HG03442 (cell line): ENCODE measurements at regions not wholly inside any gene's neighbourhood (a gene's known extent, or its start where the extent isn't known, plus 50 kb on each side); places are given as distances from the start of the nearest gene placed in this dataset.
"Not testable (repeated sequence)": the region's sequence is repeated elsewhere in the genome, so short reads cannot be mapped to it uniquely, and the experiment has no call there.

Source experiments
- ATAC-seq: cut with Tn5 transposase; IDR thresholded peaks from one replicate; pipeline ENCODE4 v1.9.1; 2021; ENCODE audit warnings: mild to moderate bottlenecking, moderate library complexity; ENCODE audit not compliant: unreplicated experiment

GRCh38 chr21:27571706-27572105 lies 604.8 kb upstream of the ADAMTS5 start:
- ATAC-seq: no peak

GRCh38 chr21:27570306-27570868 lies 603.5 kb upstream of the ADAMTS5 start:
- ATAC-seq: no peak

GRCh38 chr21:27569831-27570230 lies 602.9 kb upstream of the ADAMTS5 start:
- no peak for ATAC-seq

- ATAC-seq: no peak
Observed at GRCh38 chr21:27569091-27569490, 602.2 kb upstream of the ADAMTS5 start.

GRCh38 chr21:27567381-27567780 lies 600.5 kb upstream of the ADAMTS5 start:
- no peak for ATAC-seq

- ATAC-seq: no peak
Observed at GRCh38 chr21:27566521-27566920, 599.6 kb upstream of the ADAMTS5 start.

- ATAC-seq: no peak
Observed at GRCh38 chr21:27565364-27565763, 598.5 kb upstream of the ADAMTS5 start.

GRCh38 chr21:27564684-27565301 lies 597.9 kb upstream of the ADAMTS5 start:
- ATAC-seq: no peak

- no peak for ATAC-seq
Observed at GRCh38 chr21:27562303-27562702, 595.4 kb upstream of the ADAMTS5 start.

- ATAC-seq: no peak
Observed at GRCh38 chr21:27561116-27561515, 594.2 kb upstream of the ADAMTS5 start.

- ATAC-seq: no peak
Observed at GRCh38 chr21:27557356-27557755, 590.5 kb upstream of the ADAMTS5 start.

GRCh38 chr21:27555996-27556395 lies 589.1 kb upstream of the ADAMTS5 start:
- ATAC-seq: no peak

- ATAC-seq: no peak
Observed at GRCh38 chr21:27550287-27550686, 583.4 kb upstream of the ADAMTS5 start.

- no peak for ATAC-seq
Observed at GRCh38 chr21:27548486-27548885, 581.6 kb upstream of the ADAMTS5 start.

- no peak for ATAC-seq
Observed at GRCh38 chr21:27545754-27546349, 579.0 kb upstream of the ADAMTS5 start.

- not testable (repeated sequence) for ATAC-seq
Observed at GRCh38 chr21:27542126-27542525, 575.2 kb upstream of the ADAMTS5 start.

GRCh38 chr21:27536319-27536718 lies 569.4 kb upstream of the ADAMTS5 start:
- no peak for ATAC-seq

- ATAC-seq: no peak
Observed at GRCh38 chr21:27535188-27535587, 568.3 kb upstream of the ADAMTS5 start.

GRCh38 chr21:27534206-27534605 lies 567.3 kb upstream of the ADAMTS5 start:
- no peak for ATAC-seq

GRCh38 chr21:27532076-27532475 lies 565.2 kb upstream of the ADAMTS5 start:
- ATAC-seq: no peak

GRCh38 chr21:27528697-27529096 lies 561.8 kb upstream of the ADAMTS5 start:
- no peak for ATAC-seq

GRCh38 chr21:27526451-27526850 lies 559.6 kb upstream of the ADAMTS5 start:
- ATAC-seq: no peak

GRCh38 chr21:27525780-27526179 lies 558.9 kb upstream of the ADAMTS5 start:
- no peak for ATAC-seq
